MM.1S (cell line): ENCODE measurements at regions not wholly inside any gene's neighbourhood (a gene's known extent, or its start where the extent isn't known, plus 50 kb on each side); places are given as distances from the start of the nearest gene placed in this dataset.

Experiments
- DNase-seq: peaks from one replicate; pipeline ENCODE4 v3.0.0-alpha.2; 2015
- H2AFZ ChIP-seq: fragments of 300-600 bp; sonication (generic); 2 replicates; pipeline ENCODE4 v1.6.0; 2016; ENCODE audit warnings: antibody characterized with exemption, low read length
- H3F3A ChIP-seq: fragments of 300-600 bp; sonication (generic); 2 replicates; pipeline ENCODE4 v1.6.1; 2016; ENCODE audit warnings: mild to moderate bottlenecking, antibody characterized with exemption, low read length, moderate library complexity, mixed read lengths; ENCODE audit not compliant: insufficient read depth
- H3K27ac ChIP-seq: fragments of 300-600 bp; sonication (generic); 2 replicates; pipeline ENCODE4 v1.5.1; 2016; ENCODE audit warnings: mild to moderate bottlenecking, low read length
- H3K27me3 ChIP-seq: fragments of 300-600 bp; sonication (generic); replicated peaks from 2 replicates; pipeline ENCODE4 v1.6.0; 2016; ENCODE audit warnings: low read length; ENCODE audit not compliant: insufficient read depth
- H3K36me3 ChIP-seq: fragments of 300-600 bp; sonication (generic); replicated peaks from 2 replicates; pipeline ENCODE4 v1.6.1; 2016; ENCODE audit warnings: mild to moderate bottlenecking, low read length, mixed read lengths; ENCODE audit not compliant: insufficient read depth
- H3K4me1 ChIP-seq: fragments of 300-600 bp; sonication (generic); 2 replicates; pipeline ENCODE4 v1.6.1; 2016; ENCODE audit warnings: low read length, mixed read lengths
- H3K4me2 ChIP-seq: fragments of 300-600 bp; sonication (generic); 2 replicates; pipeline ENCODE4 v1.6.0; 2016; ENCODE audit warnings: low read depth, low read length
- H3K4me3 ChIP-seq: fragments of 300-600 bp; sonication (generic); 2 replicates; pipeline ENCODE4 v1.5.1; 2016; ENCODE audit warnings: low read length, mixed read lengths
- H3K79me2 ChIP-seq: fragments of 300-600 bp; sonication (generic); 2 replicates; pipeline ENCODE4 v1.6.1; 2016; ENCODE audit warnings: mixed run types, low read length, mixed read lengths
- H3K9ac ChIP-seq: fragments of 300-600 bp; sonication (generic); 2 replicates; pipeline ENCODE4 v1.6.1; 2016; ENCODE audit warnings: low read length, mixed read lengths
- H3K9me2 ChIP-seq: fragments of 300-600 bp; sonication (generic); replicated peaks from 2 replicates; pipeline ENCODE4 v1.6.1; 2016; ENCODE audit warnings: mild to moderate bottlenecking, low read length, mixed read lengths; ENCODE audit not compliant: insufficient read depth
- H3K9me3 ChIP-seq: fragments of 300-600 bp; sonication (generic); replicated peaks from 2 replicates; pipeline ENCODE4 v1.6.1; 2016; ENCODE audit warnings: mild to moderate bottlenecking, low read length, mixed read lengths; ENCODE audit not compliant: insufficient read depth
- H4K20me1 ChIP-seq: fragments of 300-600 bp; sonication (generic); 2 replicates; pipeline ENCODE4 v1.6.1; 2016; ENCODE audit warnings: mild to moderate bottlenecking, low read length, moderate library complexity, mixed read lengths; ENCODE audit not compliant: insufficient read depth
- EZH2 ChIP-seq: fragments of 300-600 bp; sonication (generic); optimal IDR thresholded peaks from 2 replicates; pipeline ENCODE3; 2017; ENCODE audit warnings: low read depth, mild to moderate bottlenecking, antibody characterized with exemption, low read length, mixed read lengths
- EZH2phosphoT487 ChIP-seq: fragments of 300-600 bp; sonication (generic); IDR thresholded peaks from 2 replicates; pipeline ENCODE4 v1.6.1; 2018; ENCODE audit warnings: antibody characterized with exemption, low read length
- TF ChIP-seq, protein P1 (sequence below): fragments of 300-600 bp; sonication (generic); IDR thresholded peaks from 2 replicates; pipeline ENCODE4 v1.5.1; 2016; ENCODE audit warnings: antibody characterized with exemption, low read length, mixed read lengths

DNA sequence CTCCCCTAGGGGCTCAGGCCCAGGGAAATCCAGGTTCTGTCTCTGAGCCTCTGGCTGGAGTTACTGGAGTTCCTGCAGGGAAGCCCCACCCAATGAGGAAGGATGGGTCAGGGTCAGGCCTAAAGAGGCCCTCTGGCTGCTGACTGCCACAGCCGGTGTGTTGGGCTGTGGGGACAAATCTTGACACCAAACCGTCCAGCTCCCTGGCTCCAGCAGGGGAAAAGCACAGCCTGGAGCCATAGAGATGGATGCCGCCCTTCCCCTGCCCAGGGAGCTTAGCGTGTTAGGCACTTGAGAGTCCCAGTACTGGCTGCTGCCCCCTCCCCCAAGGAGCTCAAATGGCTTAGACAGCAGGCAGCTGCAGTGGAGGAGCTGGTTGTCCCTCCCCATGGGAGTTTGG, 321.3 kb upstream of the LCORL start:
- H3K9me3 ChIP-seq: no peaks in the 10 kb centered on the region; the same call in 1 of the 2 replicates
- H3K9ac ChIP-seq: no peak overlapping the region
- TF ChIP-seq EZH2phosphoT487 (no peak), EZH2 (no peak)
- TF ChIP-seq, protein P1, sequence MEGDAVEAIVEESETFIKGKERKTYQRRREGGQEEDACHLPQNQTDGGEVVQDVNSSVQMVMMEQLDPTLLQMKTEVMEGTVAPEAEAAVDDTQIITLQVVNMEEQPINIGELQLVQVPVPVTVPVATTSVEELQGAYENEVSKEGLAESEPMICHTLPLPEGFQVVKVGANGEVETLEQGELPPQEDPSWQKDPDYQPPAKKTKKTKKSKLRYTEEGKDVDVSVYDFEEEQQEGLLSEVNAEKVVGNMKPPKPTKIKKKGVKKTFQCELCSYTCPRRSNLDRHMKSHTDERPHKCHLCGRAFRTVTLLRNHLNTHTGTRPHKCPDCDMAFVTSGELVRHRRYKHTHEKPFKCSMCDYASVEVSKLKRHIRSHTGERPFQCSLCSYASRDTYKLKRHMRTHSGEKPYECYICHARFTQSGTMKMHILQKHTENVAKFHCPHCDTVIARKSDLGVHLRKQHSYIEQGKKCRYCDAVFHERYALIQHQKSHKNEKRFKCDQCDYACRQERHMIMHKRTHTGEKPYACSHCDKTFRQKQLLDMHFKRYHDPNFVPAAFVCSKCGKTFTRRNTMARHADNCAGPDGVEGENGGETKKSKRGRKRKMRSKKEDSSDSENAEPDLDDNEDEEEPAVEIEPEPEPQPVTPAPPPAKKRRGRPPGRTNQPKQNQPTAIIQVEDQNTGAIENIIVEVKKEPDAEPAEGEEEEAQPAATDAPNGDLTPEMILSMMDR: no peak
- H3K9me2 ChIP-seq: no peaks in the 10 kb centered on the region
- no peaks in the 10 kb centered on the region for H4K20me1 ChIP-seq
- no peak overlapping the region for H2AFZ ChIP-seq
- H3K4me3 ChIP-seq: no peak overlapping the region
- no peak overlapping the region for H3K4me2 ChIP-seq
- H3K4me1 ChIP-seq: no peaks in the 10 kb centered on the region
- DNase-seq: no peak
- no peaks in the 10 kb centered on the region for H3K36me3 ChIP-seq
- H3K27ac ChIP-seq: no peak overlapping the region
- H3F3A ChIP-seq: no peaks in the 10 kb centered on the region
- no peaks in the 10 kb centered on the region for H3K79me2 ChIP-seq
- H3K27me3 ChIP-seq: no peaks in the 10 kb centered on the region

DNA sequence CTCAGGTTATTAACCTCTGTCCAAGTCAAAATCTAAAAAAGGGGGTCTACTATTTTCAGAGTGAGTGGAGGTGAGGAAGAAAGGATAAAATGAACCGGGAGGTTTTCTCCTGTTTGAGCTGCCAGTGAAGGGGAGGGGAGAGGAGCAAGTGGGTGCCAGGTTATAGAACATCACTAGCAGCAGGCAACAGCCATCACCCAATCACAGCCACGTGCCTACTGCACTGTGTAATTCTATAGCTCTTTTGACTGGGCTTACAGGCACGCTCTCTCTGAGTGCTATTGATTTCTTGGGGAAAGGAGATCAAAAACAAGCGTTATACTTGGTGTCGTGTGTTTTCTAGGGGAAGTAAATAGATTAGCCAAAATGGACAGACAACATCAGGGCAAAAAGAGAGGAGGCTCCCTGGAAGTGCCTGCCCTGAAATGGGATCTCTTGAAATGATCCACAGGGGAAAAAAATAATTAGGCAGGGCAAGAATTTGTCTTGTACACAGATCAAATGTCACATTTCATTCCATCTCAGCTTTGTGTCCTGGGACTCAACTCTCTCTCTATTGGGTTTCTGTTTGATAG, 300.5 kb upstream of the LCORL start:
- no peaks in the 10 kb centered on the region for H3K4me1 ChIP-seq
- no peaks in the 10 kb centered on the region for H3K27me3 ChIP-seq
- no peaks in the 10 kb centered on the region for H3F3A ChIP-seq
- no peaks in the 10 kb centered on the region for H3K9me3 ChIP-seq
- no peak for TF ChIP-seq EZH2phosphoT487
- TF ChIP-seq, protein P1: no peak
- TF ChIP-seq EZH2: no peak
- DNase-seq: no peak
- H2AFZ ChIP-seq: no peak overlapping the region
- H4K20me1 ChIP-seq: no peaks in the 10 kb centered on the region
- H3K79me2 ChIP-seq: no peaks in the 10 kb centered on the region
- no peak overlapping the region for H3K4me2 ChIP-seq
- no peaks in the 10 kb centered on the region for H3K9me2 ChIP-seq
- no peak overlapping the region for H3K27ac ChIP-seq
- no peak overlapping the region for H3K4me3 ChIP-seq
- H3K9ac ChIP-seq: no peak overlapping the region
- no peaks in the 10 kb centered on the region for H3K36me3 ChIP-seq

DNA sequence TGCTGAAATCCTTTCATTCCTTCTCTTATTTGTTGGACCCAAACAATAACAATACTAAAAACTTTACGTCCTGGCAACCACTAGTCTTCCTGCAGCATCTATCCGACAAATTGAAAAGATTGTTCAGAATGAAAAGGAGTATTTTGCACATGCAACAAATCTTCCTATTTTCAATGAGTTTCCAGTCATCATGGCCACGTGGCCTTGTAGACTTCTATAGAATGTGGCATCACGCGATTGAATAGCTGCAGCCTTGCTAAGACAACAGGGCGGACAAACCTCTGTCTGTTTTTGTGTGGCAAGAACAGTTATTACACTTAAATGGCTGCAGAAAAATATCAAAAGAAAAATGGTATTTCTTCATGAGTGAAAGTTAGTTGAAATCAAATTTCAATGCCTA, 297.9 kb upstream of the LCORL start:
- H4K20me1 ChIP-seq: no peaks in the 10 kb centered on the region
- H3F3A ChIP-seq: no peaks in the 10 kb centered on the region
- H3K9me2 ChIP-seq: no peaks in the 10 kb centered on the region
- H3K79me2 ChIP-seq: no peaks in the 10 kb centered on the region
- no peak overlapping the region for H2AFZ ChIP-seq
- no peaks in the 10 kb centered on the region for H3K36me3 ChIP-seq
- no peaks in the 10 kb centered on the region for H3K27me3 ChIP-seq
- H3K4me2 ChIP-seq: no peak overlapping the region
- H3K9me3 ChIP-seq: no peaks in the 10 kb centered on the region
- H3K4me1 ChIP-seq: no peaks in the 10 kb centered on the region
- no peak overlapping the region for H3K4me3 ChIP-seq
- H3K27ac ChIP-seq: no peak overlapping the region
- H3K9ac ChIP-seq: no peak overlapping the region
- no peak for DNase-seq
- TF ChIP-seq EZH2 (no peak), EZH2phosphoT487 (no peak)
- TF ChIP-seq, protein P1: no peak
